ENCODE measurements at regions not wholly inside any gene's neighbourhood (a gene's known extent, or its start where the extent isn't known, plus 50 kb on each side); places are given as distances from the start of the nearest gene placed in this dataset.

- Histone ChIP-seq H3K4me3 (ENCODE audit: low read length in 2 of 2) (no peak overlapping the region), H3K14ac (ENCODE audit: low read length) (no peak overlapping the region), H2AFZ (ENCODE audit: low read length) (peak overlapping the region; percentile 4), H3K27ac (replicated peaks; ENCODE audit: low read length) (no peak overlapping the region), H3K4ac (ENCODE audit: low read length) (no peak overlapping the region), H2AK5ac (ENCODE audit: low read depth, low read length) (no peak overlapping the region), H3K4me1 (ENCODE audit: control insufficient read depth in 2 of 2, insufficient read depth in 1 of 2, low read depth in 1 of 2, low read length in 2 of 2) (peaks cover 6 to 10% of the 10 kb centered on the region in 2 donors), H3K18ac (ENCODE audit: low read length) (no peak overlapping the region), H2BK15ac (ENCODE audit: low read length) (no peak overlapping the region), H3K9ac (ENCODE audit: low read depth, low read length, poor library complexity) (no peak overlapping the region), H3K27me3 (ENCODE audit: control insufficient read depth in 3 of 3, insufficient read depth in 3 of 3, low read depth in 1 of 3, low read length in 3 of 3) (peaks cover 0 to 6% (median 4%) of the 10 kb centered on the region in 3 experiments), H4K91ac (ENCODE audit: low read depth, low read length, poor library complexity) (no peak overlapping the region), H2BK120ac (ENCODE audit: low read depth, low read length) (no peak overlapping the region), H3K4me2 (ENCODE audit: insufficient read depth, low read length, poor library complexity, severe bottlenecking) (no peak overlapping the region), H2BK12ac (ENCODE audit: low read length) (no peak overlapping the region), H3K36me3 (replicated peaks in 1 of 2; ENCODE audit: control insufficient read depth in 2 of 2, insufficient read depth in 2 of 2, low read length in 2 of 2) (no peaks in the 10 kb centered on the region), H3K79me1 (ENCODE audit: low read depth, low read length) (no peaks in the 10 kb centered on the region), H2BK5ac (ENCODE audit: low read length) (no peak overlapping the region), H3K9me3 (replicated peaks in 1 of 2; ENCODE audit: control insufficient read depth in 2 of 2, insufficient read depth in 1 of 2, low read depth in 1 of 2, low read length in 2 of 2) (peaks cover 0 to 2% of the 10 kb centered on the region in 2 donors), H3K23ac (ENCODE audit: low read depth, low read length, poor library complexity) (no peak overlapping the region), H4K8ac (ENCODE audit: low read depth, low read length) (no peak overlapping the region)
- no CpG with 5 or more reads among the region's 7 CpGs for WGBS, 2 donors (ENCODE audit: extremely low coverage in 2 of 2, insufficient read length in 2 of 2, insufficient replicate concordance in 1 of 2)
- DNase-seq (ENCODE audit: low spot score): no peak
Measured at GRCh38 chr12:130101370-130101769, 60.9 kb upstream of the FZD10 start.

GRCh38 chr12:130102266-130102665, 60.0 kb upstream of the FZD10 start:
- Histone ChIP-seq H4K8ac (ENCODE audit: low read depth, low read length) (no peak overlapping the region), H2BK5ac (ENCODE audit: low read length) (no peak overlapping the region), H3K9me3 (replicated peaks in 1 of 2; ENCODE audit: control insufficient read depth in 2 of 2, insufficient read depth in 1 of 2, low read depth in 1 of 2, low read length in 2 of 2) (peaks cover 0 to 2% of the 10 kb centered on the region in 2 donors), H2BK15ac (ENCODE audit: low read length) (no peak overlapping the region), H3K27me3 (ENCODE audit: control insufficient read depth in 3 of 3, insufficient read depth in 3 of 3, low read depth in 1 of 3, low read length in 3 of 3) (peaks cover 0 to 8% (median 5%) of the 10 kb centered on the region in 3 experiments), H3K4me1 (ENCODE audit: control insufficient read depth in 2 of 2, insufficient read depth in 1 of 2, low read depth in 1 of 2, low read length in 2 of 2) (peaks cover 6 to 10% of the 10 kb centered on the region in 2 donors), H2BK12ac (ENCODE audit: low read length) (no peak overlapping the region), H3K23ac (ENCODE audit: low read depth, low read length, poor library complexity) (no peak overlapping the region), H3K36me3 (replicated peaks in 1 of 2; ENCODE audit: control insufficient read depth in 2 of 2, insufficient read depth in 2 of 2, low read length in 2 of 2) (no peaks in the 10 kb centered on the region), H3K9ac (ENCODE audit: low read depth, low read length, poor library complexity) (no peak overlapping the region), H3K4me3 (ENCODE audit: low read length in 2 of 2) (no peak overlapping the region), H3K14ac (ENCODE audit: low read length) (no peak overlapping the region), H2AK5ac (ENCODE audit: low read depth, low read length) (no peak overlapping the region), H3K18ac (ENCODE audit: low read length) (no peak overlapping the region), H4K91ac (ENCODE audit: low read depth, low read length, poor library complexity) (no peak overlapping the region), H3K79me1 (ENCODE audit: low read depth, low read length) (no peaks in the 10 kb centered on the region), H3K4me2 (ENCODE audit: insufficient read depth, low read length, poor library complexity, severe bottlenecking) (no peak overlapping the region), H3K4ac (ENCODE audit: low read length) (no peak overlapping the region), H2AFZ (ENCODE audit: low read length) (no peak overlapping the region), H2BK120ac (ENCODE audit: low read depth, low read length) (no peak overlapping the region), H3K27ac (replicated peaks; ENCODE audit: low read length) (no peak overlapping the region)
- no peak for DNase-seq (ENCODE audit: low spot score)
- WGBS, 2 donors (ENCODE audit: extremely low coverage in 2 of 2, insufficient read length in 2 of 2, insufficient replicate concordance in 1 of 2): no CpG with 5 or more reads among the region's 3 CpGs

GRCh38 chr12:130104571-130105106, 57.6 kb upstream of the FZD10 start:
- Histone ChIP-seq H2BK5ac (ENCODE audit: low read length) (no peak overlapping the region), H3K14ac (ENCODE audit: low read length) (no peak overlapping the region), H3K9me3 (replicated peaks in 1 of 2; ENCODE audit: control insufficient read depth in 2 of 2, insufficient read depth in 1 of 2, low read depth in 1 of 2, low read length in 2 of 2) (peaks cover 0 to 2% of the 10 kb centered on the region in 2 donors), H2BK15ac (ENCODE audit: low read length) (no peak overlapping the region), H3K9ac (ENCODE audit: low read depth, low read length, poor library complexity) (no peak overlapping the region), H4K91ac (ENCODE audit: low read depth, low read length, poor library complexity) (no peak overlapping the region), H3K18ac (ENCODE audit: low read length) (no peak overlapping the region), H3K79me1 (ENCODE audit: low read depth, low read length) (no peaks in the 10 kb centered on the region), H3K23ac (ENCODE audit: low read depth, low read length, poor library complexity) (no peak overlapping the region), H3K4me2 (ENCODE audit: insufficient read depth, low read length, poor library complexity, severe bottlenecking) (no peak overlapping the region), H3K4ac (ENCODE audit: low read length) (no peak overlapping the region), H4K8ac (ENCODE audit: low read depth, low read length) (no peak overlapping the region), H2AFZ (ENCODE audit: low read length) (peak overlapping the region; percentile 21), H3K4me1 (ENCODE audit: control insufficient read depth in 2 of 2, insufficient read depth in 1 of 2, low read depth in 1 of 2, low read length in 2 of 2) (peaks cover 6 to 10% of the 10 kb centered on the region in 2 donors), H2AK5ac (ENCODE audit: low read depth, low read length) (no peak overlapping the region), H3K4me3 (ENCODE audit: low read length in 2 of 2) (no peak overlapping the region), H3K27me3 (ENCODE audit: control insufficient read depth in 3 of 3, insufficient read depth in 3 of 3, low read depth in 1 of 3, low read length in 3 of 3) (peaks cover 0 to 8% (median 7%) of the 10 kb centered on the region in 3 experiments), H3K36me3 (replicated peaks in 1 of 2; ENCODE audit: control insufficient read depth in 2 of 2, insufficient read depth in 2 of 2, low read length in 2 of 2) (no peaks in the 10 kb centered on the region), H2BK12ac (ENCODE audit: low read length) (no peak overlapping the region), H3K27ac (replicated peaks; ENCODE audit: low read length) (no peak overlapping the region), H2BK120ac (ENCODE audit: low read depth, low read length) (no peak overlapping the region)
- peak; percentile 21 for DNase-seq (ENCODE audit: low spot score)
- WGBS, 2 donors (ENCODE audit: extremely low coverage in 2 of 2, insufficient read length in 2 of 2, insufficient replicate concordance in 1 of 2): no CpG with 5 or more reads among the region's 16 CpGs

- Histone ChIP-seq H2BK120ac (ENCODE audit: low read depth, low read length) (no peak overlapping the region), H3K36me3 (replicated peaks in 1 of 2; ENCODE audit: control insufficient read depth in 2 of 2, insufficient read depth in 2 of 2, low read length in 2 of 2) (no peaks in the 10 kb centered on the region), H3K9me3 (replicated peaks in 1 of 2; ENCODE audit: control insufficient read depth in 2 of 2, insufficient read depth in 1 of 2, low read depth in 1 of 2, low read length in 2 of 2) (no peaks in the 10 kb centered on the region), H3K18ac (ENCODE audit: low read length) (no peak overlapping the region), H3K4me3 (ENCODE audit: low read length in 2 of 2) (no peak overlapping the region), H3K4me2 (ENCODE audit: insufficient read depth, low read length, poor library complexity, severe bottlenecking) (no peak overlapping the region), H2AFZ (ENCODE audit: low read length) (no peak overlapping the region), H4K91ac (ENCODE audit: low read depth, low read length, poor library complexity) (no peak overlapping the region), H2BK15ac (ENCODE audit: low read length) (no peak overlapping the region), H4K8ac (ENCODE audit: low read depth, low read length) (no peak overlapping the region), H3K14ac (ENCODE audit: low read length) (no peak overlapping the region), H3K23ac (ENCODE audit: low read depth, low read length, poor library complexity) (no peak overlapping the region), H3K4me1 (ENCODE audit: control insufficient read depth in 2 of 2, insufficient read depth in 1 of 2, low read depth in 1 of 2, low read length in 2 of 2) (peaks cover 1 to 3% of the 10 kb centered on the region in 2 donors), H3K4ac (ENCODE audit: low read length) (no peak overlapping the region), H3K9ac (ENCODE audit: low read depth, low read length, poor library complexity) (no peak overlapping the region), H3K27ac (replicated peaks; ENCODE audit: low read length) (no peak overlapping the region), H3K27me3 (ENCODE audit: control insufficient read depth in 3 of 3, insufficient read depth in 3 of 3, low read depth in 1 of 3, low read length in 3 of 3) (peaks cover 0 to 10% (median 2%) of the 10 kb centered on the region in 3 experiments), H2BK12ac (ENCODE audit: low read length) (no peak overlapping the region), H2AK5ac (ENCODE audit: low read depth, low read length) (no peak overlapping the region), H3K79me1 (ENCODE audit: low read depth, low read length) (no peaks in the 10 kb centered on the region), H2BK5ac (ENCODE audit: low read length) (no peak overlapping the region)
- DNase-seq (ENCODE audit: low spot score): no peak
- WGBS, 2 donors (ENCODE audit: extremely low coverage in 2 of 2, insufficient read length in 2 of 2, insufficient replicate concordance in 1 of 2): no CpG with 5 or more reads among the region's 16 CpGs
Measured at GRCh38 chr12:130109062-130109945, 53.0 kb upstream of the FZD10 start.

Measured in neuronal stem cell (in vitro differentiated cells).